Peyer's patch (tissue), 4 donors: ENCODE measurements at regions not wholly inside any gene's neighbourhood (a gene's known extent, or its start where the extent isn't known, plus 50 kb on each side); places are given as distances from the start of the nearest gene placed in this dataset.

Source experiments
- POLR2A ChIP-seq, 2 donors: fragments of 450-650 bp; IDR thresholded peaks; one replicate each; pipeline ENCODE4 v1.5.1; 2017; ENCODE audit warnings: antibody characterized with exemption in 2 of 2, mild to moderate bottlenecking in 2 of 2, moderate library complexity in 2 of 2
- TF ChIP-seq, protein P1 (sequence below), 6 experiments: fragments of 450-650 bp in 4 of 6; fragments of 200-600 bp in 2 of 6; sonication (generic) in 1 of 6; IDR thresholded peaks; one replicate each; pipeline ENCODE4 v1.5.1; 2017 to 2019; ENCODE audit warnings: antibody characterized with exemption in 6 of 6, mild to moderate bottlenecking in 3 of 6, moderate library complexity in 1 of 6

DNA sequence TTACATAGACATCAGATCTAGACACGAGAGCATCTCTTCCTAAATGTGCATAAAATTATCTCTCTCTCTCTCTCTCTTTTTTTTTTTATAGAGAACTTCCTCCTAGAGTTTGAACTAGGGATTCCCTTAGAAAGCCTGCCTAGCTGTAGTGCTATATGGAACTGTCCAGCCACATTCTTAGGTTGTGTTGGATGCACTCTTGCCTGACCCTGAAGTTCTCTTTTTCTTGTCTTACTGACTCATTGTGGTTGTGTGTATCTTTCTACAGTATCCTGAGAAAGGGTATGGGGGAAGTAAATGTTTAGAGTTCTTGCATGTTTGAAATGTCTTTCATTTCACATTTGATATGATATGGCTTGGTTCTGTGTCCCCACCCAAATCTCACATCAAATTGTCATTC is 368.2 kb downstream of the CDH2 start:
- TF ChIP-seq, protein P1, sequence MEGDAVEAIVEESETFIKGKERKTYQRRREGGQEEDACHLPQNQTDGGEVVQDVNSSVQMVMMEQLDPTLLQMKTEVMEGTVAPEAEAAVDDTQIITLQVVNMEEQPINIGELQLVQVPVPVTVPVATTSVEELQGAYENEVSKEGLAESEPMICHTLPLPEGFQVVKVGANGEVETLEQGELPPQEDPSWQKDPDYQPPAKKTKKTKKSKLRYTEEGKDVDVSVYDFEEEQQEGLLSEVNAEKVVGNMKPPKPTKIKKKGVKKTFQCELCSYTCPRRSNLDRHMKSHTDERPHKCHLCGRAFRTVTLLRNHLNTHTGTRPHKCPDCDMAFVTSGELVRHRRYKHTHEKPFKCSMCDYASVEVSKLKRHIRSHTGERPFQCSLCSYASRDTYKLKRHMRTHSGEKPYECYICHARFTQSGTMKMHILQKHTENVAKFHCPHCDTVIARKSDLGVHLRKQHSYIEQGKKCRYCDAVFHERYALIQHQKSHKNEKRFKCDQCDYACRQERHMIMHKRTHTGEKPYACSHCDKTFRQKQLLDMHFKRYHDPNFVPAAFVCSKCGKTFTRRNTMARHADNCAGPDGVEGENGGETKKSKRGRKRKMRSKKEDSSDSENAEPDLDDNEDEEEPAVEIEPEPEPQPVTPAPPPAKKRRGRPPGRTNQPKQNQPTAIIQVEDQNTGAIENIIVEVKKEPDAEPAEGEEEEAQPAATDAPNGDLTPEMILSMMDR (IDR thresholded peaks at IDR 0.05) = no peak
- TF ChIP-seq POLR2A (IDR thresholded peaks at IDR 0.05) = no peak
